Mesothelial cell of epicardium (in vitro differentiated cells): ENCODE measurements at regions not wholly inside any gene's neighbourhood (a gene's known extent, or its start where the extent isn't known, plus 50 kb on each side); places are given as distances from the start of the nearest gene placed in this dataset.

Experiments used
- DNase-seq, 2 experiments: peaks; one replicate each; pipeline ENCODE4 v3.0.0; 2021; ENCODE audit warnings: low spot score in 2 of 2; ENCODE audit not compliant: unreplicated experiment in 2 of 2
- H3K27ac Mint-ChIP-seq: 2 replicates; pipeline ENCODE4 v1.8.0; 2021; ENCODE audit warnings: mixed read lengths
- H3K27me3 Mint-ChIP-seq: 2 replicates; pipeline ENCODE4 v1.8.0; 2021; ENCODE audit warnings: low read depth, mixed read lengths
- H3K36me3 Mint-ChIP-seq: 2 replicates; pipeline ENCODE4 v1.8.0; 2021; ENCODE audit warnings: mixed read lengths
- H3K4me1 Mint-ChIP-seq: 2 replicates; pipeline ENCODE4 v1.8.0; 2021; ENCODE audit warnings: mixed read lengths
- H3K4me3 Mint-ChIP-seq: 2 replicates; pipeline ENCODE4 v1.8.0; 2021; ENCODE audit warnings: mild to moderate bottlenecking, moderate library complexity, mixed read lengths
- H3K9me3 Mint-ChIP-seq: 2 replicates; pipeline ENCODE4 v1.8.0; 2021; ENCODE audit warnings: mixed read lengths
- CTCF ChIP-seq: fragments of 200-600 bp; sonication (generic); IDR thresholded peaks from one replicate; pipeline ENCODE4 v1.5.0; 2021; ENCODE audit warnings: antibody characterized with exemption; ENCODE audit not compliant: unreplicated experiment

- no peak for TF ChIP-seq CTCF
- no peak overlapping the region for H3K27ac Mint-ChIP-seq
- DNase-seq, result no peak
- no peaks in the 10 kb centered on the region for H3K4me1 Mint-ChIP-seq
- H3K27me3 Mint-ChIP-seq, result no peaks in the 10 kb centered on the region
- no peaks in the 10 kb centered on the region for H3K36me3 Mint-ChIP-seq
- H3K9me3 Mint-ChIP-seq, result peaks cover 9% of the 10 kb centered on the region
- no peak overlapping the region for H3K4me3 Mint-ChIP-seq
These were observed 660.7 kb downstream of the SMARCA1 start for GRCh38 chrX:128862557-128862956.

- TF ChIP-seq CTCF, result no peak
- Mint-ChIP-seq H3K36me3 (no peaks in the 10 kb centered on the region), H3K4me1 (no peaks in the 10 kb centered on the region), H3K27ac (no peak overlapping the region), H3K27me3 (no peaks in the 10 kb centered on the region), H3K9me3 (peaks cover 56% of the 10 kb centered on the region), H3K4me3 (no peak overlapping the region)
- no peak for DNase-seq
These were observed 674.9 kb downstream of the SMARCA1 start for GRCh38 chrX:128848374-128848773.

- Mint-ChIP-seq H3K9me3 (peaks cover 53% of the 10 kb centered on the region), H3K4me3 (no peak overlapping the region)
These were observed 676.9 kb downstream of the SMARCA1 start for GRCh38 chrX:128846385-128846784.

GRCh38 chrX:128818690-128819089, 704.6 kb downstream of the SMARCA1 start:
- peaks cover 3% of the 10 kb centered on the region for H3K9me3 Mint-ChIP-seq
- H3K27ac Mint-ChIP-seq, result no peak overlapping the region
- H3K4me1 Mint-ChIP-seq, result no peaks in the 10 kb centered on the region
- H3K36me3 Mint-ChIP-seq, result no peaks in the 10 kb centered on the region
- no peak for DNase-seq
- H3K4me3 Mint-ChIP-seq, result no peak overlapping the region
- TF ChIP-seq CTCF, result no peak
- no peaks in the 10 kb centered on the region for H3K27me3 Mint-ChIP-seq

More at GRCh38 chrX:128846385-128846784, 676.9 kb downstream of the SMARCA1 start:
- Mint-ChIP-seq H3K27me3 (no peaks in the 10 kb centered on the region), H3K27ac (no peak overlapping the region), H3K36me3 (no peaks in the 10 kb centered on the region), H3K4me1 (no peaks in the 10 kb centered on the region)
- TF ChIP-seq CTCF, result no peak
- DNase-seq, result no peak

- Mint-ChIP-seq H3K36me3 (no peaks in the 10 kb centered on the region), H3K4me1 (no peaks in the 10 kb centered on the region), H3K27ac (no peak overlapping the region), H3K4me3 (no peak overlapping the region), H3K9me3 (peaks cover 3% of the 10 kb centered on the region), H3K27me3 (no peaks in the 10 kb centered on the region)
- no peak for DNase-seq
- no peak for TF ChIP-seq CTCF
These were observed 706.4 kb downstream of the SMARCA1 start for GRCh38 chrX:128816919-128817318.

GRCh38 chrX:128807367-128807766, 715.9 kb downstream of the SMARCA1 start:
- TF ChIP-seq CTCF, result no peak
- H3K27ac Mint-ChIP-seq, result no peak overlapping the region
- H3K27me3 Mint-ChIP-seq, result no peaks in the 10 kb centered on the region
- H3K4me1 Mint-ChIP-seq, result no peaks in the 10 kb centered on the region
- no peak for DNase-seq
- H3K4me3 Mint-ChIP-seq, result no peak overlapping the region
- H3K9me3 Mint-ChIP-seq, result peaks cover 64% of the 10 kb centered on the region
- peaks cover 2% of the 10 kb centered on the region for H3K36me3 Mint-ChIP-seq
